ENCODE measurements at regions not wholly inside any gene's neighbourhood (a gene's known extent, or its start where the extent isn't known, plus 50 kb on each side); places are given as distances from the start of the nearest gene placed in this dataset.
A peak's percentile ranks its signal among the peaks of the same experiment; 100 is the strongest.
"Not testable (repeated sequence)": the region's sequence is repeated elsewhere in the genome, so short reads cannot be mapped to it uniquely, and the experiment has no call there.

- DNase-seq, result no peak
Measured at GRCh38 chr14:88064841-88065240, 59.9 kb downstream of the GPR65 start.

DNA sequence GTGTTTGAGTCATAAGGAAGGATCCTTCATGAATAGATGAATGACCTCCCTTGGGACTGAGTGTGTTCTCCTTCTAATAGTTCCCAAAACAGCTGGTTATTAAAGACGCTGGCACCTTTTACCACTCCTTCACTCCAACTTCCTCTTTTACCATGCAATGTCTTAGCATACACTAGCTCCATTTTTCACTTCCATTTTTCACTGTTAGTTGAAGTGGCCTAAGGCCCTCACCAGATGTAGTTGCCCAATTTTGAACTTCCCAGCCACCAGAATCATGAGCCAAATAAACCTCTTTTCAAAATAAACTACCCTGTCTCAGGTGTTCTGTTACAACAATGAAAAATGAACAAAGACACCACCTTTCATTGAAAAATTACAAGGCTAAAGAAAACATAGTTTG lies 64.7 kb downstream of the GPR65 start:
- no peak for DNase-seq

- DNase-seq, result peak; percentile 3
Measured at GRCh38 chr14:88075269-88075981, 70.5 kb downstream of the GPR65 start.

DNA sequence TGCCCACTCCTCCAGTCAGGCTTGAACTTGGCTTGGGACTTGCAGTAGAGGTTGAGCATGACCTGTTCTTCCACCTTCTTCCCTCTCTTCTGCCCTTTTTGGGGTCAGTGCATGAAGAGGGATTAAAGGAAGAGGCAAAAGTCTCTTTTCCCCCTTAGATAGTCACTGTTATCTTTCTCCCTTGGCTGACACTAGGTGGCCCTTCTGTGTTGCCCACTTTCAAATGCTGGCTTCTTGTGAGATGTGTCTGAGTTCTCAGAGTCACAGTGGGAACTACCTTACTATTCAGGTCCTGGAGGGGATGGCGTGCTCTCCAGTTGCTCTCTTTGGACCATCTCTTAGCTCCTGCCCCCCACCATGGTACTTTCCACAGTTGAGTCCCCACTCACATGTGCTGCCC lies 73.6 kb downstream of the GPR65 start:
- no peak for DNase-seq

GRCh38 chr14:88079624-88080023 lies 74.7 kb downstream of the GPR65 start:
- DNase-seq, result no peak

DNA sequence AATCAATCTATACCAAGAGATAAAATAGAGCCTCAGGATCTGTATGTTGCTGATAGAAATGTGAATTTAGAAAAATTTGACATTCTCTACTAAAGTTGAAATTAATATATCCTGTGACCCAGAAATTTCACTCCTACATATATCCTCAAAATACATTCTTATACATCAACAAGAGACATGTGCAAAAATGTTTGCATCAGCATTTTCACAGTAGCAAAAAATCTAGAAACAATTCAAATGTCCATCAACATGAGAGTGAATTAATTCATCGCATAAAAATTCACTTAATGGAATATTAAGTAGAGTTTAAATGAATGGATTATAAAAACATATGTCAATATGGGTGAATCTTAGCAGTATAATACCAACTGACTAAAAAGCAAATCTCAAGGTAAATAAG lies 80.8 kb downstream of the GPR65 start:
- no peak for DNase-seq

- DNase-seq, result no peak
Measured at GRCh38 chr14:88089445-88089844, 84.5 kb downstream of the GPR65 start.

DNA sequence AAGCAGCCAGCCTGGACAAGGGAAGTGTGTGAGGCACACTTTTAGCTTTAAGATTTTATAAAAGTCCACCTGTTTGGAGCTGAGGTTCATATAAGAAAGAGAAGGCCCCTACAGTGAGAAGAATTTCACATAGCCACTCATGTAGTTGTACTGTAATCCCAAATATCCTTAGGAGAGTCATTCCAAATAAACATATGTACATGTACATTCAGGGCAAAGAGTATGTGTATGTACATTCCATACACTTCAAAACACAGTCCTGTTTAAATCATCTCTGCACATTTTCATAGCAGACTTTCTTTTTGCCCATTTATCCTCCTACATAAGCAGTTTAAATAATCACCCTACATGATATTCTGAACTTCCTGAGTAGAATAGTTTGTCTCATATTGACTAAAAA lies 87.6 kb downstream of the GPR65 start:
- no peak for DNase-seq

GRCh38 chr14:88095791-88096190 lies 90.9 kb downstream of the GPR65 start:
- DNase-seq, result no peak

DNA sequence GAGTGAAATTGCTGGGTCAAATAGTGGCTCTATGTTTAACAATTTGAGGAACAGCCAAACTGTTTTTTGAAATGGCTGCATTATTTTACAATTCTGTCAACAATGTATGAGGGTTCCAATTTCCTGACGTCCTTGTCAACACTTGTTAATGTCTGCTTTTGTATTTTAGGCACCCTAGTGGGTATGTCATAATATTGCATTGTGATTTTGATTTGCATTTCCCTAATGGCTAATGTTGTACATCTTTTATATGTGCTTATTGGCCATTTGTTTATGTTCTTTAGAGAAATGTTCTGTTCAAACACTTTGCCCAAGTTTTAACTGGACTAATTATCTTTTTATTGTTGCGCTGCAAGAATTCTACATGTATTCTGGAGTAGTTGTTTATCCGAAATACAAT lies 93.2 kb downstream of the GPR65 start:
- no peak for DNase-seq

- DNase-seq, result no peak
Measured at GRCh38 chr14:88104710-88105109, 99.8 kb downstream of the GPR65 start.

- DNase-seq, result no peak
Measured at GRCh38 chr14:88106377-88106776, 101.4 kb downstream of the GPR65 start.

GRCh38 chr14:88127669-88128068 lies 122.7 kb downstream of the GPR65 start:
- not testable (repeated sequence) for DNase-seq

DNA sequence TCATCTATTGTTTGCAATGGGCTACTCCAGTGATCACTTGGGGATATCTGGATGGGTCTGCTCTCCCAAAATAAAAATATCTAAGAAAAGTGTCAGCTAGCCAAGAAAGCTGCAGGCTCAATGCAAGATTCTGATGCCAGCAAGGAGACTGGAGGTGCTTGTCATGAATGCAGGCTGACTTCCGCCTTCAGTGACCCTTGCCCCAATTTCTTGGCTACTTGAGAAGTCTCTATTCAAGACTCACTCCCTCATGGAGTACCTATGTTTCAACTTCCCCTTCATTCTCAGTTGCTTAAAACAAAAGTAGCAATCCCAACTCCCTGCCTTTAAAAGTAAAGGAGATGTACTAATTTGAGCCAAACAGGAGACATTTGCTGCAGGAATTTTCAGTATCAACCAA lies 123.9 kb downstream of the GPR65 start:
- DNase-seq, result no peak

GRCh38 chr14:88129306-88130056 lies 124.5 kb downstream of the GPR65 start:
- DNase-seq, result peak; percentile 3

- DNase-seq, result no peak
Measured at GRCh38 chr14:88130057-88130432, 125.1 kb downstream of the GPR65 start.

Measured in SIG-M5 (cell line).